Fibroblast of lung (primary cell): ENCODE measurements at regions not wholly inside any gene's neighbourhood (a gene's known extent, or its start where the extent isn't known, plus 50 kb on each side); places are given as distances from the start of the nearest gene placed in this dataset.

Source experiments
- CTCF ChIP-seq, 2 donors: IDR thresholded peaks in 1 of 2; conservative IDR thresholded peaks in 1 of 2; 1 replicate in 1 of 2; 2 replicates in 1 of 2; pipeline ENCODE4 v1.5.1; 2011 to 2012; ENCODE audit warnings: low read length in 2 of 2, control low read depth in 1 of 2, inconsistent platforms in 1 of 2, low read depth in 1 of 2, mild to moderate bottlenecking in 1 of 2
- EZH2 ChIP-seq: IDR thresholded peaks from 2 replicates; pipeline ENCODE4 v1.5.1; 2012; ENCODE audit warnings: low read length, control low read depth, mild to moderate bottlenecking; ENCODE audit errors: missing control alignments

GRCh38 chr20:40436011-40436410 lies 253.0 kb downstream of the MAFB start:
- TF ChIP-seq CTCF (conservative IDR thresholded peaks at IDR 0.05 in 1 of 2, IDR thresholded peaks at IDR 0.05 in 1 of 2; ENCODE audit: low read depth in 1 of 2, low read length in 2 of 2) (no peak), EZH2 (no peak)
